ENCODE measurements at regions not wholly inside any gene's neighbourhood (a gene's known extent, or its start where the extent isn't known, plus 50 kb on each side); places are given as distances from the start of the nearest gene placed in this dataset.
"Not testable (repeated sequence)": the region's sequence is repeated elsewhere in the genome, so short reads cannot be mapped to it uniquely, and the experiment has no call there.

DNA sequence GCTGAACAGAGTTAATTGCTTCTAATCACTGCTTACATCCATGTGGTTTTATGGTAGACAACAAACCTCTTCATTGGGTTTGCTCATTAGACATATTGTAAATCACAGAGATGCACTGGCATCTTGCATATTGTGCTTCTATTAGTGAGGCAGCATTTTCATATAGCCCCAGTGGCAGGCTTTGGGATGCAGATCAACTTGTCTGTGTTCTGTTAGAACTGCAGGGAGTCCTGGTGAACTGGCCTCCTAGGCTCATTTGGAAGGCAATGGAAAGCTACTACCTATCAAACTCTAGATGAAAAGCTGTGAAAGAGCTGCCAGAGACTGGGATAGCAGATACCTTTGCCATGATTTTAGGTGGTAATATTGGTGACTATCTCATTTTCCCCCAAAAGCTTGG is 108.8 kb downstream of the NAA11 start:
- DNase-seq (ENCODE audit: low spot score), result no peak

DNA sequence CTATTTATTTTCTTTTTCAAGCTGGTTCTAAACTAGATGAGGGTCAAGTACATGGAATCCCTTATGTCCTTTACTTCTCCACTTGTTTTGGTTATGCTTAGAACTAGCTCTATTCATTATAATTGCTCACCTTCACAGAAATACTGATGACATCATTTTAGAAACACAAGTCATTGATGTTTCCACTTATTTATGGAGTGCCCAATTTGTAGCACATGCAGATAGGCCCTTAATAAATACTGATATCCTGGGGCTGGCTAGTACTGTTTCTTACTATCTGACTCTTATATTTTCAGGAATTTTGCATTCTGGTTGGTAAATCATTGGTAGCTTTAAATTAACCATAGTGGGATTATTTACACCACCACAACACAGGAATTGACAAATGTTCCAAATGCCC is 112.2 kb downstream of the NAA11 start:
- no peak for DNase-seq (ENCODE audit: low spot score)

DNA sequence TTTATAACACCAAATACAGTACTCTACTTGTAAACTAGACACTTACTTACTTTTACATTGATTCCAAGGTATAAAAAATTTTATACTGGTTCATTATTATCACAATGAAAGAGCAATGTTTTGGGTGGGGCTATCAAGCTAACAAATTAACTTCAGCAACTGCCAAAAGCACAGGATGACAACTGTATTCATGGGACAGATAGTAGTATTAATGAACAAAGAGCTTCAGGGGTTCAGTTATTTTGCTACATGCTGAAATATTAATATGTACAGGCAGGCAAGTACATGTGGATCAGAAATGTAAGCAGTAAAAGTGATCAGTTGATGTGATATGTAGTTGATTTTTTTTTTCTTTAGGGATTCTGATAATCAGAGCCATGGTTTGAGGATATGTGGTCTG is 112.9 kb downstream of the NAA11 start:
- DNase-seq (ENCODE audit: low spot score), result no peak

DNA sequence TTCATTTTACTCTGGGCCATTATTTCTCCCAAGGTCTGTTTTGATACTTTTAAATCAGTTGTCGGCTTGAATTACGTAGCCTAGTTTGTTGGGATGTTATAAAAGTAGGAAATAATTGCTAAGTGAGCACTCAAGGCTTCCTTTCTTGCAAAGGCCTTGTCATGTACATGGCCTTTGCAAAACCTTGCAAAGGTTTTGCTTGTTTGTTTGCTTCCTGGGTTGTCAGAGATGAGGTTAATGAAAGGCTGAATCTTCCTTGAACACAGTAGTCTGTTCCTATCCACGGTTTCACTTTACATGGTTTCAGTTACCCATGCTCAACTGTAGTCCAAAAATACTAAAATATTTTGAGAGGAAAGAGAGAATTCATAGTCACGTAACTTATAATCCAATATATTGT is 113.5 kb downstream of the NAA11 start:
- DNase-seq (ENCODE audit: low spot score), result no peak

DNA sequence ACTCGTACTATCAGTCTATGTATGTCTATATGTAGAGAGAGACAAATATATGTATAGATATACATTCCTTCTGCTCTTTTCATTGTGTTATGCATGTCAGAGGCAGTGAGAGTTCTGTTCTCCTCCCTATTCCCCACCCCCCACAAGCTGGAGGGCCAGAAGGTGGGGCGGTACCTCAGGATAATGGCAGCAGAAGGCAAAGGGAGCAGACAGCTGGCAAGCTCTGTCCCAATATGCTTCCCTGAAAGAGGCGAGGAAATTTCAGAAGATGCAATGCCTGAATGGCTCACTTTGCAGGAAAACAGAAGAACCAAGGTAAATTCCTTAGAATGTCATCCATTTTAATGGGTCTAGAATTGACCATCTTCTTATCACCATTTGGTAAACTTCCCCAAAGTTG is 114.4 kb downstream of the NAA11 start:
- DNase-seq (ENCODE audit: low spot score), result peak; percentile 23

DNA sequence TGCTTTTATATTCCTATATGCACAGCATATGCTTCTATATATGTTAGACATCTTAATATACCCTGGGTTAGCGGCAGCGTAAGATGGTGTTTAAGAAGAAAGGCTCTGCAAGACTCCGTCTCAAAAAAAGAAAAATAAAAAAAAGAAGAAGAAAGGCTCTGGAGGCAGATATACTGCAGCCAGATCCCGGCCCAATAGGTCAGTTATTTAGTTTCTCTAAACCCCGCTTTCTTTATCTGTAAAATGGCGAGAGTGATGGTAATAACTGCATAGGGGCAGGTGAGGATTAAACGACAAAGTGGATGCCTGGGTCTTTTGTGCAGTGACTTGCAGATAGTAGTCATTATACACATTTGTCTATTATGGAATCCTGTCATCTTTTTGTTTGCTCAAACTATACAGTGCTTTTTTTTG is 115.2 kb downstream of the NAA11 start:
- no peak for DNase-seq (ENCODE audit: low spot score)

DNA sequence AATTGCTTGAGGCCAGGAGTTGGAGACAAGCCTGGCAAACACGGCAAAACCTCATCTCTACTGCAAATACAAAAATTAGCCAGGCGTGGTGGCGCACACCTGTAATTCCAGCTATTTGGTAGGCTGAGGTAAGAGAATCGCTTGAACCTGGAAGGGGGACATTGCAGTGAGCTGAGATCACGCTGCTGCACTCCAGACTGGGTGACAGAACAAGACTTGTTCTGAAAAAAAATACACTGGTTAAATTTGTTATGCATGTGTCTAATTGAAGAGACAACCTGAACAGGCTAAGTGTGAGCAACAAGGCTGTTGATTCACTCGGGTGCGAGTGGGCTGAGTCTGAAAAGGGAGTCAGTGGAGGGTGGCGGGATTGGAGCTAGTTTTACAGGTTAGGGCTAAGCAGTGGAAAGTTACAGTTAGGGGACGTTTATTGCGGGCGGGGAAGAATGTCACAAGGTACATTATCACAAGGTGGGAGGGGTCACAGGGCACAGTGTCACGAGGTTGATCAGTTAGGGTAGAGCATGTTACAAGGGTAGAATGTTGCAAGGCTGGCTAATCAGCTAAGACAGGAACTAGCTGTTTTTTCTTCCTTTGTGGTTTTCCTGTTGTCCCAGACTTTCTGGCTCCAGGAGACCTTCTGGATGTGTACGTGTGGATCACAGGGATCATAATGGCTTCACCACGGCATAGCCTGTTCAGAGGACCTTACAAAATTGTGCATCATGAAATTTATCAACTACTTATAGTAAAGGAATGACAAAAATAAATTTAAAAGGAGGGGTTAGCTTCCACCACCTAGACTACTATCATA is 115.8 kb downstream of the NAA11 start:
- no peak for DNase-seq (ENCODE audit: low spot score)

DNA sequence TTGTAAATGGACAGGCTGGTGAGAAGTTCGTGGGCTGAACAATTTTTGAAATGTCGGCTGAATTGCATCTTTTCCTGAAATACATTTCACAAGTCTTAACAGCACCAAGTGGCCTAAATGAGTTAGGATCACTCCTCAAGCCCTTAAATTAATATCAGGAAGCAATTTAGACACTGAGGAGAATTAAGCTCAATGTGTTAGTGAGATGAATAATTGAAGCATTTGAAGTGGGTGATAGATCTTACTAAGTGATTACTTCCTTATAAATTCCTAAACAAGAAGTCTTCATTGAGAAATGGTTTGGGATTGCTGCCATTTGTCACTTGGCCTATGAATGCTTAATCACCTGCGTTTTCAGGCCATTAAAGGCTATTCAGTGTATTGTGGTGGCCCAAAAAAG is 116.8 kb downstream of the NAA11 start:
- no peak for DNase-seq (ENCODE audit: low spot score)

DNA sequence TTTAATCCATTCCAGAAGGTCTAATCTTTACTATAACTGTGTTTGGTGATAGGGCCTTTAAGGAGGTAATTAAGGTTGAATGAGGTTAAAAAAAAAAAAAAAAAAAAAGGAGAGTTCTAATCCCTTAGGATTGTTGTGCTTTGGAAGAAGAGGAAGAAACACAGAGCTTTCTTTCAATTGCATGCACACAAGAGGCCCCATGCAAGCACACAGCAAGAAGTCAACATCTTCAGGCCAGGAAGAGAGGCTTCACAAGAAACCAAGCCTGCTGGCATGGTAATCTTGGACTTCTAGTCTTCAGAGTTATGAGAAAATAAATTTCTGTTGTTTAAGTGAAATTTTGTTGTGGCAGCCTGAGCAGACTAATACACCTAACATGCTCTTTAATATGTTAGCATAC is 118.6 kb downstream of the NAA11 start:
- no peak for DNase-seq (ENCODE audit: low spot score)

DNA sequence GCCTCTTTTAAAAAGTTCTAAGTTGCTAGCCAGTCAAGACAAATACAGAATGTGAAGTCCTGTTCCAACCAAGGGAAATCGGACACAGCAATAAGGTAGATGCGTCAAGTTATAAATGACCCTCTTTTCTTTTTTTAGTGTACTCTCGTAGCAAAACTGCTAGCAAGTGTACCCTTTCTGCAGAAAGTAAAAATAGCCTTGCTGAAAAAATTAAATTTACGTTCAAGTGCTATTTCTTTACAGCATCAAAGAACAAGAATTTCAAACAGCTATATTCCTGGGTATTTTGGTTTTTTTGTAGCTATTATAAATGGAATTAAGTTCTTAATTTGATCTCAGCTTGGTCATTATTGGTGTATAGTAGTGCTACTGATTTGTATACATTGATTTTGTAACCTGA is 119.2 kb downstream of the NAA11 start:
- DNase-seq (ENCODE audit: low spot score), result no peak

DNA sequence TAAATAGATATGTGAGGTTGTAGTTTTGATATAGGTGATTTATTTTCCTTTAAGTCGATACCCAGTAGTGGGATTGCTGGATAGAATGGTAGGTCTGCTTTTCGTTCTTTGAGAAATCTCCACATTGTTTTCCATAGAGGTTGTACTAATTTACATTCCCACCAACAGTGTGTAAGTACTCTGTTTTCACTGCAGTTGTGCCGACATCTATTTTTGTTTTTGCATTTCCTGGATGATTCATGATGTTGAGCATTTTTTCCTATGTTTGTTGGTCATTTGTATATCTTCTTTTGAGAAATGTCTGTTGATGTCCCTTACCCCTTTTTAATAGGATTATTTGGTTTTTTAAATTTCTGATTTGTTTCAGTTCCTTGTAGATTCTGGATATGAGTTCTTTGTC is 120.7 kb downstream of the NAA11 start:
- no peak for DNase-seq (ENCODE audit: low spot score)

DNA sequence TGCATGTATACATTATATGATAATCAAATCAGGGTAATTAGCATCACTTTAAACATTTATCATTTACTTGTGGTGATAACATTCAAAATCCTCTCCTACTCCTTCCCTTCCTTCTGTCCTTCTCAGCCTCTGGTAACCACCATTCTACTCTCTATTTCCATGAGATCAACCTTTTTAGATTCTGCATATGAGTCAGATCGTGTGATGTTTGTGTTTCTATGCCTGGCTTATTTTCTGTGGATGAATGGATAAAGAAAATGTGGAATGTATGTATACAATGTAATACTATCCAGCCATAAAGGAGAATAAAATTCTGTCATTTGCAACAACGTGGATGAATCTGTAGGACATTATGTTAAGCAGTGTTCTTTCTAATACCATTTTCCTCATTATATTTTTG is 123.9 kb downstream of the NAA11 start:
- DNase-seq (ENCODE audit: low spot score), result no peak

DNA sequence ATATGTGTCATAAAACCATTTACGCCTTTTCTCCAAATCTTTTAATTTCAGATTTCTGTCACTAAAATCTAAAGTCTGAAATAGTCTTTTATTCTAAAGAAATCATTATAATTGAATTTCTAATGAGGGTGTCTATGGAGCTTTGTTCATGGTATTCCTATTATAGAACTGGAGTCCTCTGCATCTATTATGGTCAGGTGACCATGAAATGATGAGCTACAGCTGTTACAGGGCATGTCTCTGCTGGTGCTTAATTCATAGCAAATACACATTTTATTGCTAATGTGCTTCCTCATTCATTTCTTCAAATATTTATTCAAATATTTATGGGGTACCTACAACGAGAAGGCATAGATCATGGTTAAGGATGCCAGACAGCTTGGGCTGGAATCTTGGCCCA is 126.1 kb downstream of the NAA11 start:
- DNase-seq (ENCODE audit: low spot score), result no peak

DNA sequence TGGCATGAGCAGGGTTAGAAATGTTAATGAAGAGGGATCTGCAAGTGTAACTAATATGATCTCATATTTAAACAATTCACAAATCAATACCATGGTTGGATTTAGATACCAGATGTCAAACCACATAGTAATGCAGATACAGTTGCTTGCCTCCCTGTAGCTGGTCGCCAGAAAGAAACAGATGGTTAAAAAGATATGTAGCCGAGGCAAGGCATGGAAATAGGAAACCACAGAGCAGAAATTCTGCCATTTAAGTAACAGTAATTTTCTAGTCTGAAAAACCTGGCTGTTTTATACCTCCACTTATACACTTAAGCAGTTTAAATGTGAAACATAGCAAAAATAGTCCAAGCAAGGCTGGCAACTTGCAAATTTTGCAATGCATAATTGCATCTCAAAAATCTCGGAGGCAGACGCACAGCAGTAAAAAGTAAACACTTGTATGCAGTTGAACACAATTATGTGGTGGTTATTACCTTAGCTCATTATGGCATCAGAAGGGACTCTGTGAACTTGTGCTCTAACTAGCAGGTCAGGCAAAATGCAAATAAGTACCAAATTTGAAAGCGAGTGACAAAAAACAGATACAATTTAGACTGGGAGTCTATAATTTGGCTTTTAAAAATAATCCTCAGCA is 126.8 kb downstream of the NAA11 start:
- DNase-seq (ENCODE audit: low spot score), result no peak

DNA sequence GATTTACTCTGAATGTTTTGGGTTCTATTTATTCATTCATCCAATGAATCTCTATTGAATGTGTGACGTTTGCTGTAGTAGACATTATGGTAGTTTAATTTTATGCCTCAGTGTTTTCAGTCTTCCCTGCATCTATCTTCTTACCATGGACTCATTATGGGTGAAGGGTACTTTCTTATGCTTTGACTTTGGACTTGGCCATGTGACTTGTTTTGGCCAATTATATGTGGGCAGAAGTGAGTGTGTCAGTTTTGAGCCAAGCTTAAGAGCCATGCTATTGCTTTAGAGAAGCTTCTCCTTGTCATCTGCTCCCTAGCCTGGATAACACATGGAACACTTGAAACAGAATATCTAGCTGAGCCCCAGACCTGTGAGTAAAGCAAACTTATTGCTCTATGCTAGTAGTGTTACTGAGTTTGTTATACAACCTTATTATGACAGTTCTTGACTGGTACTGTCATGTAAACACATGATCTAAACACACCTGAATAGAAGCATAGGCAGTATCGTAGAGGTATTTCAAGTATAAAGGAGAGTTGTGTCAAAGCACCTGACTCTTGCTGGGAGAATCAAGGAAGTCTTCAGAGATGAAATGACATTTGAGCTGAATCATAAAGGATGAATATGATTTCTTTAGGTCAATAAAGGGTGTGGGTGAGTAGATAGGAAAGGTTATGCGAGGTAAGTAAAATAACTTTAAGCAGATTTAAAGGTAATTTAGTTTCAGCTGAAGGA is 128.4 kb downstream of the NAA11 start:
- no peak for DNase-seq (ENCODE audit: low spot score)

DNA sequence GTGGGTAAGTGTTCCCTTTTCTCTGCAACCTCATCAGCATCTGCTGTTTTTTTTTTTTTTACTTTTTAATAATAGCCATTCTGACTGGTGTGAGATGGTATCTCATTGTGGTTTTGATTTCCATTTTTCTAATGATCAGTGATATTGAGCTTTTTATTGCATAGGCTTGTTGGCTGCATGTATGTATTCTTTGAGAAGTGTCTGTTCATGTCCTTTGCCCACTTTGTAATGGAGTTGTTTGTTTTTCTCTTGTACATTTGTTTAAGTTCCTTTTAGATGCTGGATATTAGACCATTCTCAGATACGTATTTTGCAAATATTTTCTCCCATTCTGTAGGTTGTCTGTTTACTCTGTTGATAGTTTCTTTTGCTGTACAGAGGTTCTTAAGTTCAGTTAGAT is 134.6 kb downstream of the NAA11 start:
- not testable (repeated sequence) for DNase-seq (ENCODE audit: low spot score)

DNA sequence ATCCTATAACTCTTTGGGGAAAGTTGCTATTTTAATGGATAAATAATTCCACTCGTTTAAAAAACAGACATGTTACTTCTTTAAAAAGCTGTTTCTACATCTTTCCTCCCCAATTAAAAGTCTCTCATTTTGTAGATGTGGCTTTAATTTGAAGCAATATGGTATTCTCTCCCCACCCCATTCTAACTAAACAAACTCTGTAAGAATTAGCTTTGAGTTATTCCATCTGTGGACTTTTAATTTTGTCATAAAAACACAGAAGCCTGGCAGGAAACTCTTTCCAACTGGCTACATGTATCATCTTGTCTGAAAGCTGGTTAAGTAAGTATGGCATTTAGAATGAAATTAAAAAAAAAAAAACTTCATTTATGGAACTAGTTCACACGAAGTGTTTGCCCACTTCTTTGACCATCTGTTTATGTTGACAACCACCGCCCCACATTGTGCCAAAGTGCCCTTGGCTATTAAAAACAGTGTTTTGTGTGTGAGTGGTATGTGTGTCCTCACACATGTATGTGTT is 140.3 kb downstream of the NAA11 start:
- no peak for DNase-seq (ENCODE audit: low spot score)

DNA sequence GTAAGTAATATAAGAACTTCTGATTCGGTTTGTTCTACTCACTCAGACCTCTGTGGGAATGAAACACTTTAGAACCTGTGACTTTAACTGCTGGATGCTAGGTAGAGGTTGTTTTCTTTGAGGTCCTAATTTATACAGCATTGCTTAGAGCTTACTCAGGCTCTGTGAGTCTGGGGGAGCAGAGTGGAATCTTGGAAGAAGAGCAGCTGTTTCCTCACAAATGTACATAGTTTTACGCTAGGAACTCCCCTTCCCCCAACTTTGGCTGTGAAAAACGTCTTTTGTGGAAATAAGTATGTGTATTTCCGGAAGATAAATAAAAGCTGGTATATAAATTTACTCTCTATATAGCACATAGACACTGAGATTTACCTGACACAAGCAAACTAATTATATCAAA is 141.4 kb downstream of the NAA11 start:
- DNase-seq (ENCODE audit: low spot score), result no peak

DNA sequence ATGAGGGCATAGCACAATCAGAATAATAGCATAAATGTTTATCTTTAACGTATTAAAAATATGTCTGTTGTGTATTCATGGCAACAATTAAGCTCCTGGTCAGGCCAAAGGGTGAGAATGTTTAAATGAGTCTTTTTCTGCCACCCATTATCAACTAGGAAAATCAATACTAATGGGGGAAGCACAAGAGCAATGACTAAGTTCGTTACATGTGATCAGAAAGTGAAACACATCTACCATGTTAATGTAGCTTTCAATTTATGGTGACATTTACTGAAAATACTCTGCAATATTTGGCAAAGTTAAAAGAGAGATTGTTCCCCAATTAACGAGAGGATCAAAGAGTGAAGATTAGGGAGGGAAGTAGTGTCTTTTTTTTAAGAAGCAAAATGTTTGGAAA is 143.7 kb downstream of the NAA11 start:
- DNase-seq (ENCODE audit: low spot score), result no peak

DNA sequence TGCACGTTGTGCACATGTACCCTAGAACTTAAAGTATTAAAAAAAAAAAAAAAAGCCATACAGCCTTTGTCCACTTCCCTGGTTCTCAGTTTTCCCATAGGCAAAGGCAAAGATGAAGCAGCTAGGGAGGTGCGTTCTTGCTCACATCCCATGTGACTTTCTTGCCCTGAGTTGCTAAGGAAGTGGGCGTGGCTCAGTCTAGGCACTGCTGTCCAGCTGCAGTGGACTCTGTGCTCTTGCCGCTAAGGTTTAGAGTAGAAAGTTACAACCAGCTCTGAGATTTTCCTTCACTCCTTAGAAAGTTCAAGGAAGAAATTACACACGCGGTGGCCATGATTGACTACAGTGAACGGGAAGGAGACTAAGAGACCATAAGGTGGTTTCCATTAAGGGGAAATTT is 144.7 kb downstream of the NAA11 start:
- no peak for DNase-seq (ENCODE audit: low spot score)

DNA sequence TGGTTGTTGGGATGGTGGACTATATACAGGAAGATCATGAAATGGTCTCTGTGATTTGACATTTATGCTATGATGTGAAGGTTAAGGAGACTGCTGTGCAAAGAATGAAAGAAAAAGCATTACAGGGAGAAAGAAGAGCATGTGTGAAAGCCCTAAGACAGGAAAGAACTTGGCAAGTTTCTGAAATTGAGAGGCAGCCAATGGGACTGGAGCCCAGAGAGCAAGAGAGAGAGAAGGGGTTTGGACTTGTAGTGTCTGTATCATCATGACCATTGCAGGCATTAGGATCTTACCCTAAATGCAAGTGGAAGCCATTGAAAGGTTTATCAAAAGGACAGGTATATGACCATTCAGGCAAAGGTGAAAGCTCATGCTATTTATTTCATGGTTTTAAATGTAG is 147.1 kb downstream of the NAA11 start:
- DNase-seq (ENCODE audit: low spot score), result peak; percentile 17

DNA sequence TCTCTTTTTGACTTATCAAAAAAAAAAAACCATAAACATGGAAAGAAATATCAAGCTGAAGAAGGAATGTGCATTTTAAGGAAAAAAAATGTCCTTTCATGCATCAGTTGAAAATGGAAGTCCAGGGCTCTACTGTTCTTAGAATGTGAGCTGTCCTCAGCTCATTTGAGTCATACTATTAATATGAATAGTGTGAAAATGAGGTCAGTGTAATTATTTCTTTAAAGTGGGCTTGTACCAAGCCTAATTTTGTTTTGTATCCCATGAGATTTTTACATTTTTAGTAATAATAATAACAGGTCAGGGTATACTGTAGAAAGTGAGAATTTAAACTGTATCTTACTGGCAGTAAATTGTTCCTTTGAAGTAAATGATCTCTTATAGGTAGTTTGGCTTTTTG is 148.5 kb downstream of the NAA11 start:
- DNase-seq (ENCODE audit: low spot score), result no peak

DNA sequence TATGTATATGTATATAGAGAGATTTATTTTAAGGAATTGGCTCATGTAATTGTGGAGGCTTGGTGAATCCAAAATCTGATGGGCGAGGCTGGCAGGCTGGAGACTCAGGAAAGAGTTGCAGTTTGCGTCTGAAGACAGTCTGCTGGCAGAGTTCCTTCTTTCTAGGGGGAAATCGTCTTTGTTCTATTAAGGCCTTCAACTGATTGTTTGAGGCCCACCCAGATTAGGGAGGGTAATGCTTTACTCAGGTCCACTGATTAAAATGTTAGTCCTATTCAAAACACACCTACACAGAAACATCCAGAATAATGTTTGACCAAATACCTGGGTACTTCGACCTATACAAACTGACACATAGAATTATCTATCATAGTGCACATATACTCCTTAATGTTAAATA is 149.5 kb downstream of the NAA11 start:
- DNase-seq (ENCODE audit: low spot score), result no peak

Measured in Ammon's horn (tissue), 1 donor.